SK-N-SH (cell line): ENCODE measurements at regions not wholly inside any gene's neighbourhood (a gene's known extent, or its start where the extent isn't known, plus 50 kb on each side); places are given as distances from the start of the nearest gene placed in this dataset.

Experiments
- CTCF ChIA-PET: fragments of 300-600, 350-600 bp; formaldehyde crosslinking; extraction: SDS; loops from one replicate; lab custom pipeline; 2021; lab: Yijun Ruan, JAX
- POLR2A ChIA-PET: fragments of 350-600 bp; sonication (Branson Sonifier 250); formaldehyde crosslinking; extraction: SDS; loops from one replicate; lab custom pipeline; 2020; ENCODE audit warnings: antibody characterized with exemption, inconsistent platforms; lab: Yijun Ruan, JAX
- DNase-seq: peaks from one replicate; pipeline ENCODE4 v3.0.0; 2012
- H2AFZ ChIP-seq: fragments of 200-600 bp; sonication (generic); 2 replicates; pipeline ENCODE4 v1.8.1; 2016; ENCODE audit warnings: antibody characterized with exemption, mild to moderate bottlenecking, low read depth
- H3F3A ChIP-seq: fragments of 200-600 bp; sonication (generic); replicated peaks from 2 replicates; pipeline ENCODE3; 2016; ENCODE audit warnings: antibody characterized with exemption, mild to moderate bottlenecking; ENCODE audit not compliant: insufficient read depth
- H3K27ac ChIP-seq, 2 experiments: fragments of 200-500 bp in 1 of 2; fragments of 200-600 bp in 1 of 2; sonication (Bioruptor generic) in 1 of 2; sonication (generic), shearing (Covaris generic) in 1 of 2; 2 replicates each; pipeline versions ENCODE4 v1.5.1 to v1.6.1; 2014 to 2016; ENCODE audit warnings: low read depth in 2 of 2, inconsistent platforms in 1 of 2, low read length in 1 of 2, mild to moderate bottlenecking in 1 of 2, mixed read lengths in 1 of 2
- H3K27me3 ChIP-seq: fragments of 200-600 bp; sonication (generic), shearing (Covaris generic); 2 replicates; pipeline ENCODE4 v1.6.1; 2016; ENCODE audit warnings: mixed run types; ENCODE audit not compliant: insufficient read depth
- H3K36me3 ChIP-seq, 2 experiments: fragments of 200-500 bp in 1 of 2; fragments of 200-600 bp in 1 of 2; sonication (Bioruptor generic) in 1 of 2; sonication (generic) in 1 of 2; replicated peaks in 1 of 2; 2 replicates each; pipeline versions ENCODE3 to v1.5.1; 2014 to 2016; ENCODE audit warnings: low read length in 1 of 2, mild to moderate bottlenecking in 1 of 2; ENCODE audit not compliant: insufficient read depth in 2 of 2, control insufficient read depth in 1 of 2
- H3K4me1 ChIP-seq, 2 experiments: fragments of 200-500 bp in 1 of 2; fragments of 200-600 bp in 1 of 2; sonication (Bioruptor generic) in 1 of 2; sonication (generic), shearing (Covaris generic) in 1 of 2; 2 replicates each; pipeline versions ENCODE4 v1.5.1 to v1.6.1; 2014 to 2016; ENCODE audit warnings: low read depth in 1 of 2, low read length in 1 of 2, mixed run types in 1 of 2; ENCODE audit not compliant: insufficient read depth in 2 of 2, control insufficient read depth in 1 of 2
- H3K4me2 ChIP-seq: fragments of 200-600 bp; sonication (generic), shearing (Covaris generic); 2 replicates; pipeline ENCODE4 v1.6.1; 2017; ENCODE audit warnings: mixed run types
- H3K4me3 ChIP-seq, 2 experiments: fragments of 200-500 bp in 1 of 2; fragments of 200-600 bp in 1 of 2; sonication (Bioruptor generic) in 1 of 2; sonication (generic), shearing (Covaris generic) in 1 of 2; 2 replicates each; pipeline versions ENCODE4 v1.5.1 to v1.8.1; 2014 to 2016; ENCODE audit warnings: low read depth in 2 of 2, inconsistent platforms in 1 of 2, low read length in 1 of 2, mild to moderate bottlenecking in 1 of 2, mixed read lengths in 1 of 2, moderate library complexity in 1 of 2
- H3K79me2 ChIP-seq: fragments of 200-600 bp; sonication (generic); 2 replicates; pipeline ENCODE4 v1.8.1; 2017; ENCODE audit warnings: mild to moderate bottlenecking; ENCODE audit not compliant: insufficient read depth
- H3K9ac ChIP-seq: fragments of 200-600 bp; sonication (generic); 2 replicates; pipeline ENCODE4 v1.6.1; 2017; ENCODE audit warnings: mixed run types
- H3K9me2 ChIP-seq: fragments of 200-600 bp; sonication (generic); 2 replicates; pipeline ENCODE4 v1.6.1; 2017; ENCODE audit warnings: mixed run types
- H3K9me3 ChIP-seq: fragments of 200-600 bp; sonication (generic); 2 replicates; pipeline ENCODE4 v1.6.1; 2017; ENCODE audit warnings: mixed run types, mild to moderate bottlenecking, moderate library complexity
- H4K20me1 ChIP-seq: fragments of 200-600 bp; sonication (generic); 2 replicates; pipeline ENCODE4 v1.6.1; 2017; ENCODE audit warnings: mild to moderate bottlenecking, mixed run types; ENCODE audit not compliant: insufficient read depth
- CHD2 ChIP-seq: fragments of 150-350 bp; IDR thresholded peaks from 2 replicates; pipeline ENCODE4 v1.6.1; 2018; ENCODE audit warnings: low read length; ENCODE audit not compliant: partially characterized antibody
- ELF1 ChIP-seq: IDR thresholded peaks from 2 replicates; pipeline ENCODE4 v1.4.0; 2012
- EP300 ChIP-seq, 2 experiments: IDR thresholded peaks; 2 replicates each; pipeline versions ENCODE4 v1.4.0 to v1.6.1; 2012; ENCODE audit warnings: borderline replicate concordance in 1 of 2, low read depth in 1 of 2, low read length in 1 of 2
- FOXJ3 ChIP-seq: sonication (generic); formaldehyde crosslinking; IDR thresholded peaks from 2 replicates; pipeline ENCODE4 v1.5.1; 2020; ENCODE audit warnings: mild to moderate bottlenecking, missing genetic modification reagents
- FOXM1 ChIP-seq: IDR thresholded peaks from 2 replicates; pipeline ENCODE4 v1.4.0; 2012; ENCODE audit warnings: low read depth, mild to moderate bottlenecking
- MXI1 ChIP-seq: IDR thresholded peaks from 2 replicates; pipeline ENCODE4 v1.6.1; 2012; ENCODE audit warnings: mild to moderate bottlenecking, low read depth, low read length, improper control_type of control experiment
- NFIC ChIP-seq: IDR thresholded peaks from 2 replicates; pipeline ENCODE4 v1.4.0; 2012; ENCODE audit warnings: borderline replicate concordance
- NRF1 ChIP-seq: IDR thresholded peaks from 2 replicates; pipeline ENCODE4 v1.6.1; 2012; ENCODE audit warnings: low read depth, mild to moderate bottlenecking, low read length
- POLR2AphosphoS5 ChIP-seq: IDR thresholded peaks from 2 replicates; pipeline ENCODE4 v1.6.1; 2012; ENCODE audit warnings: low read depth, low read length
- RXRA ChIP-seq: IDR thresholded peaks from 2 replicates; pipeline ENCODE4 v1.4.0; 2012; ENCODE audit warnings: low read depth, mild to moderate bottlenecking, borderline replicate concordance
- SMC3 ChIP-seq: IDR thresholded peaks from 2 replicates; pipeline ENCODE4 v1.6.1; 2012; ENCODE audit warnings: low read depth, low read length, improper control_type of control experiment
- TAF1 ChIP-seq: IDR thresholded peaks from 2 replicates; pipeline ENCODE4 v1.6.1; 2012; ENCODE audit warnings: low read depth, mild to moderate bottlenecking, low read length, moderate library complexity, borderline replicate concordance
- TCF12 ChIP-seq: IDR thresholded peaks from 2 replicates; pipeline ENCODE4 v1.4.0; 2012
- WGBS: methylation state at CpG from one replicate; pipeline ENCODE4 v1.1.6; 2017; ENCODE audit warnings: low lambda C conversion rate; 5-methylcytosine and 5-hydroxymethylcytosine counted together
- TF ChIP-seq, protein P1 (sequence below): fragments of 150-350 bp; IDR thresholded peaks from 2 replicates; pipeline ENCODE4 v1.6.1; 2016; ENCODE audit warnings: mild to moderate bottlenecking, low read depth, low read length
- TF ChIP-seq, protein P2 (sequence below): fragments of 200-600 bp; sonication (generic); IDR thresholded peaks from 2 replicates; pipeline ENCODE4 v1.6.1; 2017; ENCODE audit warnings: antibody characterized with exemption, mild to moderate bottlenecking, moderate library complexity
- TF ChIP-seq, protein P3 (sequence below): fragments of 150-350 bp; IDR thresholded peaks from 2 replicates; pipeline ENCODE4 v1.6.1; 2017; ENCODE audit warnings: antibody characterized with exemption, low read length, low read depth, borderline replicate concordance
- TF ChIP-seq, protein P4 (sequence below): IDR thresholded peaks from 2 replicates; pipeline ENCODE4 v1.4.0; 2012; ENCODE audit warnings: low read depth, borderline replicate concordance
- TF ChIP-seq, protein P5 (sequence below): IDR thresholded peaks from 2 replicates; pipeline ENCODE4 v1.6.1; 2012; ENCODE audit warnings: mild to moderate bottlenecking, low read depth, low read length, moderate library complexity
- TF ChIP-seq, protein P6 (sequence below): IDR thresholded peaks from 2 replicates; pipeline ENCODE4 v1.4.0; 2012; ENCODE audit warnings: low read depth, borderline replicate concordance

DNA sequence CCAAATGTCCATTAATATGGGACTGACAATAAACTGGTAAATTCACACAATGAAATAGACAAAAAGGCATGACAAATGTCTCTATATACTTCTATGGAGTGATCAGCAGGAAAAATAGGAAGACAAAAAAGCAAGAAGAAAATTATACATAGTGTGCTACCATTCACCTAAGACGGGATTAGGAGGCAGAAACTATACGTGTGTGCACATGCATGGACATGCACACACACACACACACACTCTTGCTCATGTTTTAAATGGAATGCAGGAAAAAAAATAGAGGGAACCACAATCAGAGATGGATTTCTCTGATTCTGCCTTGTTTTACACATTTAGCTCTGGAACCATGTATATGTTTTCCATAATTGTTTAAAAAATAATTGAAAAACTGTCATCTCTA lies 119.0 kb downstream of the ZFAND4 start:
- Histone ChIP-seq H3K9me2 (no peaks in the 10 kb centered on the region), H3K4me2 (no peak overlapping the region), H3K27me3 (no peaks in the 10 kb centered on the region), H2AFZ (no peak overlapping the region), H4K20me1 (no peaks in the 10 kb centered on the region), H3K27ac (no peak overlapping the region), H3K9me3 (no peaks in the 10 kb centered on the region), H3F3A (no peaks in the 10 kb centered on the region), H3K9ac (no peak overlapping the region), H3K36me3 (no peaks in the 10 kb centered on the region), H3K4me3 (no peak overlapping the region), H3K4me1 (peaks cover 0 to 3% of the 10 kb centered on the region in 2 experiments; a peak in 1 of 4 replicates), H3K79me2 (no peaks in the 10 kb centered on the region; the same call in 1 of the 2 replicates)
- POLR2A ChIA-PET, result no interaction called here
- TF ChIP-seq FOXJ3 (CRISPR knock-in tag) (no peak), NRF1 (no peak), RXRA (no peak), ELF1 (no peak), EP300 (IDR thresholded peaks at IDR 0.05; ENCODE audit: borderline replicate concordance in 1 of 2, low read depth in 1 of 2, low read length in 1 of 2) (no peak), TCF12 (no peak), NFIC (no peak), POLR2AphosphoS5 (no peak)
- TF ChIP-seq, protein P1, sequence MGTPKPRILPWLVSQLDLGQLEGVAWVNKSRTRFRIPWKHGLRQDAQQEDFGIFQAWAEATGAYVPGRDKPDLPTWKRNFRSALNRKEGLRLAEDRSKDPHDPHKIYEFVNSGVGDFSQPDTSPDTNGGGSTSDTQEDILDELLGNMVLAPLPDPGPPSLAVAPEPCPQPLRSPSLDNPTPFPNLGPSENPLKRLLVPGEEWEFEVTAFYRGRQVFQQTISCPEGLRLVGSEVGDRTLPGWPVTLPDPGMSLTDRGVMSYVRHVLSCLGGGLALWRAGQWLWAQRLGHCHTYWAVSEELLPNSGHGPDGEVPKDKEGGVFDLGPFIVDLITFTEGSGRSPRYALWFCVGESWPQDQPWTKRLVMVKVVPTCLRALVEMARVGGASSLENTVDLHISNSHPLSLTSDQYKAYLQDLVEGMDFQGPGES, result no peak
- TF ChIP-seq, protein P2, sequence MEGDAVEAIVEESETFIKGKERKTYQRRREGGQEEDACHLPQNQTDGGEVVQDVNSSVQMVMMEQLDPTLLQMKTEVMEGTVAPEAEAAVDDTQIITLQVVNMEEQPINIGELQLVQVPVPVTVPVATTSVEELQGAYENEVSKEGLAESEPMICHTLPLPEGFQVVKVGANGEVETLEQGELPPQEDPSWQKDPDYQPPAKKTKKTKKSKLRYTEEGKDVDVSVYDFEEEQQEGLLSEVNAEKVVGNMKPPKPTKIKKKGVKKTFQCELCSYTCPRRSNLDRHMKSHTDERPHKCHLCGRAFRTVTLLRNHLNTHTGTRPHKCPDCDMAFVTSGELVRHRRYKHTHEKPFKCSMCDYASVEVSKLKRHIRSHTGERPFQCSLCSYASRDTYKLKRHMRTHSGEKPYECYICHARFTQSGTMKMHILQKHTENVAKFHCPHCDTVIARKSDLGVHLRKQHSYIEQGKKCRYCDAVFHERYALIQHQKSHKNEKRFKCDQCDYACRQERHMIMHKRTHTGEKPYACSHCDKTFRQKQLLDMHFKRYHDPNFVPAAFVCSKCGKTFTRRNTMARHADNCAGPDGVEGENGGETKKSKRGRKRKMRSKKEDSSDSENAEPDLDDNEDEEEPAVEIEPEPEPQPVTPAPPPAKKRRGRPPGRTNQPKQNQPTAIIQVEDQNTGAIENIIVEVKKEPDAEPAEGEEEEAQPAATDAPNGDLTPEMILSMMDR, result no peak
- TF ChIP-seq, protein P3, sequence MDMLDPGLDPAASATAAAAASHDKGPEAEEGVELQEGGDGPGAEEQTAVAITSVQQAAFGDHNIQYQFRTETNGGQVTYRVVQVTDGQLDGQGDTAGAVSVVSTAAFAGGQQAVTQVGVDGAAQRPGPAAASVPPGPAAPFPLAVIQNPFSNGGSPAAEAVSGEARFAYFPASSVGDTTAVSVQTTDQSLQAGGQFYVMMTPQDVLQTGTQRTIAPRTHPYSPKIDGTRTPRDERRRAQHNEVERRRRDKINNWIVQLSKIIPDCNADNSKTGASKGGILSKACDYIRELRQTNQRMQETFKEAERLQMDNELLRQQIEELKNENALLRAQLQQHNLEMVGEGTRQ, result no peak
- 84% methylated on average over 2 of the region's 2 CpGs for WGBS
- DNase-seq, result no peak
- CTCF ChIA-PET, result no interaction called here

DNA sequence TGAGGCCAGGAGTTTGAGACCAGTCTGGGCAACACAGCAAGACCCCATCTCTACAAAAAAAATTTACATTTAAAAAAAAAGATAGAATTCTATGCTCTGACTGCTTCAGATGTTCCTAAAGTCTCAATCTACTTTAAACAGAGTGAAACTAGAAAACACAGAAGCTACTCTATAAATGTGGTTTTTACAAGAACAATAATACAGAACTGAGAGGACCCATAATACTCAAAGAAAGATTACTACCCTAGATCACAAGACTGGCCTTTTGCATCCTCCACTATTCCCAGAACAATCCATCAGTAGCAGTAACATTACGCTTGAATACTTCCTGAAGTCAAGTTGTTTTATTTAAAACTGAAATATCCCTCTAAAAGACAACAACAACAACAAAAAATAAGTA lies 119.4 kb downstream of the ZFAND4 start:
- H3K27ac ChIP-seq, result no peak overlapping the region
- ChIA-PET POLR2A (no interaction called here), CTCF (no interaction called here)
- H2AFZ ChIP-seq, result no peak overlapping the region
- H3K4me3 ChIP-seq, result no peak overlapping the region
- no peaks in the 10 kb centered on the region; the same call in 1 of the 2 replicates for H3K79me2 ChIP-seq
- no peak overlapping the region for H3K9ac ChIP-seq
- H4K20me1 ChIP-seq, result no peaks in the 10 kb centered on the region
- H3F3A ChIP-seq, result no peaks in the 10 kb centered on the region
- no peaks in the 10 kb centered on the region for H3K27me3 ChIP-seq
- H3K9me3 ChIP-seq, result no peaks in the 10 kb centered on the region
- H3K4me1 ChIP-seq, result no peaks in the 10 kb centered on the region
- no peaks in the 10 kb centered on the region for H3K9me2 ChIP-seq
- no peak for DNase-seq
- no peaks in the 10 kb centered on the region for H3K36me3 ChIP-seq
- whole genome bisulfite sequencing, result 92% methylated on average over 1 of the region's 1 CpG
- H3K4me2 ChIP-seq, result no peak overlapping the region
- TF ChIP-seq, protein P4, sequence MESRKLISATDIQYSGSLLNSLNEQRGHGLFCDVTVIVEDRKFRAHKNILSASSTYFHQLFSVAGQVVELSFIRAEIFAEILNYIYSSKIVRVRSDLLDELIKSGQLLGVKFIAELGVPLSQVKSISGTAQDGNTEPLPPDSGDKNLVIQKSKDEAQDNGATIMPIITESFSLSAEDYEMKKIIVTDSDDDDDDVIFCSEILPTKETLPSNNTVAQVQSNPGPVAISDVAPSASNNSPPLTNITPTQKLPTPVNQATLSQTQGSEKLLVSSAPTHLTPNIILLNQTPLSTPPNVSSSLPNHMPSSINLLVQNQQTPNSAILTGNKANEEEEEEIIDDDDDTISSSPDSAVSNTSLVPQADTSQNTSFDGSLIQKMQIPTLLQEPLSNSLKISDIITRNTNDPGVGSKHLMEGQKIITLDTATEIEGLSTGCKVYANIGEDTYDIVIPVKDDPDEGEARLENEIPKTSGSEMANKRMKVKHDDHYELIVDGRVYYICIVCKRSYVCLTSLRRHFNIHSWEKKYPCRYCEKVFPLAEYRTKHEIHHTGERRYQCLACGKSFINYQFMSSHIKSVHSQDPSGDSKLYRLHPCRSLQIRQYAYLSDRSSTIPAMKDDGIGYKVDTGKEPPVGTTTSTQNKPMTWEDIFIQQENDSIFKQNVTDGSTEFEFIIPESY, result no peak
- TF ChIP-seq POLR2AphosphoS5, result no peak
- TF ChIP-seq FOXM1, result no peak
- TF ChIP-seq, protein P5, sequence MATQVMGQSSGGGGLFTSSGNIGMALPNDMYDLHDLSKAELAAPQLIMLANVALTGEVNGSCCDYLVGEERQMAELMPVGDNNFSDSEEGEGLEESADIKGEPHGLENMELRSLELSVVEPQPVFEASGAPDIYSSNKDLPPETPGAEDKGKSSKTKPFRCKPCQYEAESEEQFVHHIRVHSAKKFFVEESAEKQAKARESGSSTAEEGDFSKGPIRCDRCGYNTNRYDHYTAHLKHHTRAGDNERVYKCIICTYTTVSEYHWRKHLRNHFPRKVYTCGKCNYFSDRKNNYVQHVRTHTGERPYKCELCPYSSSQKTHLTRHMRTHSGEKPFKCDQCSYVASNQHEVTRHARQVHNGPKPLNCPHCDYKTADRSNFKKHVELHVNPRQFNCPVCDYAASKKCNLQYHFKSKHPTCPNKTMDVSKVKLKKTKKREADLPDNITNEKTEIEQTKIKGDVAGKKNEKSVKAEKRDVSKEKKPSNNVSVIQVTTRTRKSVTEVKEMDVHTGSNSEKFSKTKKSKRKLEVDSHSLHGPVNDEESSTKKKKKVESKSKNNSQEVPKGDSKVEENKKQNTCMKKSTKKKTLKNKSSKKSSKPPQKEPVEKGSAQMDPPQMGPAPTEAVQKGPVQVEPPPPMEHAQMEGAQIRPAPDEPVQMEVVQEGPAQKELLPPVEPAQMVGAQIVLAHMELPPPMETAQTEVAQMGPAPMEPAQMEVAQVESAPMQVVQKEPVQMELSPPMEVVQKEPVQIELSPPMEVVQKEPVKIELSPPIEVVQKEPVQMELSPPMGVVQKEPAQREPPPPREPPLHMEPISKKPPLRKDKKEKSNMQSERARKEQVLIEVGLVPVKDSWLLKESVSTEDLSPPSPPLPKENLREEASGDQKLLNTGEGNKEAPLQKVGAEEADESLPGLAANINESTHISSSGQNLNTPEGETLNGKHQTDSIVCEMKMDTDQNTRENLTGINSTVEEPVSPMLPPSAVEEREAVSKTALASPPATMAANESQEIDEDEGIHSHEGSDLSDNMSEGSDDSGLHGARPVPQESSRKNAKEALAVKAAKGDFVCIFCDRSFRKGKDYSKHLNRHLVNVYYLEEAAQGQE, result no peak
- TF ChIP-seq CHD2, result no peak
- TF ChIP-seq, protein P6, sequence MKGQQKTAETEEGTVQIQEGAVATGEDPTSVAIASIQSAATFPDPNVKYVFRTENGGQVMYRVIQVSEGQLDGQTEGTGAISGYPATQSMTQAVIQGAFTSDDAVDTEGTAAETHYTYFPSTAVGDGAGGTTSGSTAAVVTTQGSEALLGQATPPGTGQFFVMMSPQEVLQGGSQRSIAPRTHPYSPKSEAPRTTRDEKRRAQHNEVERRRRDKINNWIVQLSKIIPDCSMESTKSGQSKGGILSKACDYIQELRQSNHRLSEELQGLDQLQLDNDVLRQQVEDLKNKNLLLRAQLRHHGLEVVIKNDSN, result no peak
- no peak for TF ChIP-seq TAF1
- no peak for TF ChIP-seq MXI1
- no peak for TF ChIP-seq SMC3
